ENCODE measurements at regions not wholly inside any gene's neighbourhood (a gene's known extent, or its start where the extent isn't known, plus 50 kb on each side); places are given as distances from the start of the nearest gene placed in this dataset.
"Not testable (repeated sequence)": the region's sequence is repeated elsewhere in the genome, so short reads cannot be mapped to it uniquely, and the experiment has no call there.

GRCh38 chr1:60791226-60791625, 291.1 kb upstream of the NFIA start:
- H3K27ac ChIP-seq (ENCODE audit: low read length): no peak overlapping the region
- H3K9me3 ChIP-seq (ENCODE audit: low read length): no peaks in the 10 kb centered on the region
- H3K4me3 ChIP-seq (ENCODE audit: low read length): no peak overlapping the region
- H4K20me1 ChIP-seq (ENCODE audit: insufficient read depth): no peaks in the 10 kb centered on the region
- no peak overlapping the region for H2AFZ ChIP-seq (ENCODE audit: low read depth, low read length)
- H3K36me3 ChIP-seq (ENCODE audit: insufficient read depth, low read length): no peaks in the 10 kb centered on the region
- no peaks in the 10 kb centered on the region for H3K27me3 ChIP-seq (ENCODE audit: insufficient read depth, low read depth, low read length)
- no peak overlapping the region for H3K9ac ChIP-seq (ENCODE audit: low read length)
- TF ChIP-seq POLR2AphosphoS5 (IDR thresholded peaks at IDR 0.05) (no peak), EP300 (conservative IDR thresholded peaks at IDR 0.05; ENCODE audit: poor library complexity, severe bottlenecking) (no peak), CTCF (IDR thresholded peaks at IDR 0.05; ENCODE audit: poor library complexity, severe bottlenecking) (no peak)
- H3F3A ChIP-seq (ENCODE audit: insufficient read depth, low read length, poor library complexity, severe bottlenecking): no peaks in the 10 kb centered on the region
- H3K79me2 ChIP-seq (replicated peaks; ENCODE audit: insufficient read depth, low read length): no peaks in the 10 kb centered on the region
- no peak overlapping the region for H3K4me2 ChIP-seq (ENCODE audit: low read length)
- H3K9me2 ChIP-seq (ENCODE audit: insufficient read depth, low read length): no peaks in the 10 kb centered on the region

GRCh38 chr1:60773099-60773498, 309.3 kb upstream of the NFIA start:
- H2AFZ ChIP-seq (ENCODE audit: low read depth, low read length); H3K4me3 ChIP-seq (ENCODE audit: low read length); H3K36me3 ChIP-seq (ENCODE audit: insufficient read depth, low read length); H3K9me3 ChIP-seq (ENCODE audit: low read length); H3F3A ChIP-seq (ENCODE audit: insufficient read depth, low read length, poor library complexity, severe bottlenecking); H3K27ac ChIP-seq (ENCODE audit: low read length); H3K4me2 ChIP-seq (ENCODE audit: low read length); H3K9me2 ChIP-seq (ENCODE audit: insufficient read depth, low read length); H4K20me1 ChIP-seq (ENCODE audit: insufficient read depth); H3K79me2 ChIP-seq (replicated peaks; ENCODE audit: insufficient read depth, low read length); H3K27me3 ChIP-seq (ENCODE audit: insufficient read depth, low read depth, low read length); H3K9ac ChIP-seq (ENCODE audit: low read length): not testable (repeated sequence)

- no peaks in the 10 kb centered on the region for H3K9me3 ChIP-seq (ENCODE audit: low read length)
- no peaks in the 10 kb centered on the region for H3K79me2 ChIP-seq (replicated peaks; ENCODE audit: insufficient read depth, low read length)
- H3K27me3 ChIP-seq (ENCODE audit: insufficient read depth, low read depth, low read length): no peaks in the 10 kb centered on the region
- H3K9me2 ChIP-seq (ENCODE audit: insufficient read depth, low read length): no peaks in the 10 kb centered on the region
- no peaks in the 10 kb centered on the region for H3K36me3 ChIP-seq (ENCODE audit: insufficient read depth, low read length)
- H3K27ac ChIP-seq (ENCODE audit: low read length): no peak overlapping the region
- TF ChIP-seq CTCF (IDR thresholded peaks at IDR 0.05; ENCODE audit: poor library complexity, severe bottlenecking): no peak
- TF ChIP-seq MXI1 (conservative IDR thresholded peaks at IDR 0.05; ENCODE audit: poor library complexity, severe bottlenecking): no peak
- no peaks in the 10 kb centered on the region for H4K20me1 ChIP-seq (ENCODE audit: insufficient read depth)
- no peaks in the 10 kb centered on the region for H3F3A ChIP-seq (ENCODE audit: insufficient read depth, low read length, poor library complexity, severe bottlenecking)
- no peak overlapping the region for H2AFZ ChIP-seq (ENCODE audit: low read depth, low read length)
- no peak overlapping the region for H3K9ac ChIP-seq (ENCODE audit: low read length)
- H3K4me2 ChIP-seq (ENCODE audit: low read length): no peak overlapping the region
- H3K4me3 ChIP-seq (ENCODE audit: low read length): no peak overlapping the region
Measured at GRCh38 chr1:60769082-60769481, 313.3 kb upstream of the NFIA start.

DNA sequence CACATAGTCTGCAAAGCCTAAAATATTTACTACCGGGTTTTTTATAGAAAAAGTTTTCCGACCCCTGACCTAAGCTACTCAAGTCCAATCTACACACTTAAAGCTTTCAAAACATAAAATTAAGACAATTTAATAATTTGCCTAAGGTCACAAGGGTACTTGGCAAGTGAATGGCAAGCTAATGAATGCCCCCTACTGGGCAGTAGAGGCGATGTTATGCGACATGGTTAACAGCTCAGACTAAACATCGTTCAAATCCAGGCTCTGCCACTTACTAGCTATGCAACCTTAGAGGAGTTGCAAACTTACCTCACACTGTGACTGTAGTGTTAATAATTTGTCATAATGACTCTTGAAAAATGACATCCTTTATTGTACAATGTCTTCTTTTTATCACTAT, 317.2 kb upstream of the NFIA start:
- no peaks in the 10 kb centered on the region for H3K9me3 ChIP-seq (ENCODE audit: low read length)
- no peak overlapping the region for H3K4me3 ChIP-seq (ENCODE audit: low read length)
- H3K36me3 ChIP-seq (ENCODE audit: insufficient read depth, low read length): no peaks in the 10 kb centered on the region
- H3K27me3 ChIP-seq (ENCODE audit: insufficient read depth, low read depth, low read length): no peaks in the 10 kb centered on the region
- no peak overlapping the region for H2AFZ ChIP-seq (ENCODE audit: low read depth, low read length)
- no peak overlapping the region for H3K27ac ChIP-seq (ENCODE audit: low read length)
- no peaks in the 10 kb centered on the region for H3K9me2 ChIP-seq (ENCODE audit: insufficient read depth, low read length)
- H3K4me2 ChIP-seq (ENCODE audit: low read length): no peak overlapping the region
- no peaks in the 10 kb centered on the region for H3K79me2 ChIP-seq (replicated peaks; ENCODE audit: insufficient read depth, low read length)
- no peaks in the 10 kb centered on the region for H4K20me1 ChIP-seq (ENCODE audit: insufficient read depth)
- no peak overlapping the region for H3K9ac ChIP-seq (ENCODE audit: low read length)
- H3F3A ChIP-seq (ENCODE audit: insufficient read depth, low read length, poor library complexity, severe bottlenecking): no peaks in the 10 kb centered on the region
- TF ChIP-seq EP300 (conservative IDR thresholded peaks at IDR 0.05; ENCODE audit: poor library complexity, severe bottlenecking): no peak
- TF ChIP-seq, protein P1, sequence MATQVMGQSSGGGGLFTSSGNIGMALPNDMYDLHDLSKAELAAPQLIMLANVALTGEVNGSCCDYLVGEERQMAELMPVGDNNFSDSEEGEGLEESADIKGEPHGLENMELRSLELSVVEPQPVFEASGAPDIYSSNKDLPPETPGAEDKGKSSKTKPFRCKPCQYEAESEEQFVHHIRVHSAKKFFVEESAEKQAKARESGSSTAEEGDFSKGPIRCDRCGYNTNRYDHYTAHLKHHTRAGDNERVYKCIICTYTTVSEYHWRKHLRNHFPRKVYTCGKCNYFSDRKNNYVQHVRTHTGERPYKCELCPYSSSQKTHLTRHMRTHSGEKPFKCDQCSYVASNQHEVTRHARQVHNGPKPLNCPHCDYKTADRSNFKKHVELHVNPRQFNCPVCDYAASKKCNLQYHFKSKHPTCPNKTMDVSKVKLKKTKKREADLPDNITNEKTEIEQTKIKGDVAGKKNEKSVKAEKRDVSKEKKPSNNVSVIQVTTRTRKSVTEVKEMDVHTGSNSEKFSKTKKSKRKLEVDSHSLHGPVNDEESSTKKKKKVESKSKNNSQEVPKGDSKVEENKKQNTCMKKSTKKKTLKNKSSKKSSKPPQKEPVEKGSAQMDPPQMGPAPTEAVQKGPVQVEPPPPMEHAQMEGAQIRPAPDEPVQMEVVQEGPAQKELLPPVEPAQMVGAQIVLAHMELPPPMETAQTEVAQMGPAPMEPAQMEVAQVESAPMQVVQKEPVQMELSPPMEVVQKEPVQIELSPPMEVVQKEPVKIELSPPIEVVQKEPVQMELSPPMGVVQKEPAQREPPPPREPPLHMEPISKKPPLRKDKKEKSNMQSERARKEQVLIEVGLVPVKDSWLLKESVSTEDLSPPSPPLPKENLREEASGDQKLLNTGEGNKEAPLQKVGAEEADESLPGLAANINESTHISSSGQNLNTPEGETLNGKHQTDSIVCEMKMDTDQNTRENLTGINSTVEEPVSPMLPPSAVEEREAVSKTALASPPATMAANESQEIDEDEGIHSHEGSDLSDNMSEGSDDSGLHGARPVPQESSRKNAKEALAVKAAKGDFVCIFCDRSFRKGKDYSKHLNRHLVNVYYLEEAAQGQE (IDR thresholded peaks at IDR 0.05; ENCODE audit: borderline replicate concordance): no peak
- TF ChIP-seq TAF1 (IDR thresholded peaks at IDR 0.05; ENCODE audit: low read depth): no peak
- TF ChIP-seq RAD21 (conservative IDR thresholded peaks at IDR 0.05): no peak
- TF ChIP-seq SMC3 (conservative IDR thresholded peaks at IDR 0.05; ENCODE audit: poor library complexity): no peak
- no peak for TF ChIP-seq POLR2AphosphoS5 (IDR thresholded peaks at IDR 0.05)
- no peak for TF ChIP-seq CTCF (IDR thresholded peaks at IDR 0.05; ENCODE audit: poor library complexity, severe bottlenecking)
- TF ChIP-seq MXI1 (conservative IDR thresholded peaks at IDR 0.05; ENCODE audit: poor library complexity, severe bottlenecking): no peak
